ENCODE measurements at regions not wholly inside any gene's neighbourhood (a gene's known extent, or its start where the extent isn't known, plus 50 kb on each side); places are given as distances from the start of the nearest gene placed in this dataset.

DNA sequence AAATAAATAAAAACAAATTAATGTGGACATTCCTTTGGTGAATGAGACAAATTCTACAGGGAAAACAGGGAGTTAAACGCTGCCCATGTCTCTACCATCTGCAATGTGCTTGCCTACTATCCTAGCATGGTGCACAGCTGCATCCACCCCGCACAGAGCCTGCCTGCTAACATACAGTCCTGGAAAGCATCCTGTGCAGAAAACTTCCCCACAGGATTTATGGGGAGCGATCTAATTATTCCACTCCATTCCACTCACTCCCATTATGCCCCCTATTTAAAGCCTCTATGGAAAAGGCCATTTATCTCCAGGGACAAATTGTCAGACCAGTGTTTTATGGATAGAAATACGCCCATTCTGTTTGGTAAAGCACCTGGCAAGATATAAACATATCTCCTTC, 144.5 kb downstream of the MAF start:
- Histone ChIP-seq H3K27me3 (ENCODE audit: control insufficient read depth, insufficient read depth, low read length) (no peaks in the 10 kb centered on the region), H3K4me3 (ENCODE audit: low read depth, low read length) (no peak overlapping the region), H3K36me3 (ENCODE audit: control insufficient read depth, insufficient read depth, low read length) (no peaks in the 10 kb centered on the region)
- DNase-seq (ENCODE audit: low read depth), result no peak
- no peak for TF ChIP-seq CTCF (IDR thresholded peaks at IDR 0.05; ENCODE audit: insufficient read depth, low read length, poor library complexity, severe bottlenecking)

- Histone ChIP-seq H3K4me3 (ENCODE audit: low read depth, low read length) (no peak overlapping the region), H3K36me3 (ENCODE audit: control insufficient read depth, insufficient read depth, low read length) (no peaks in the 10 kb centered on the region), H3K27me3 (ENCODE audit: control insufficient read depth, insufficient read depth, low read length) (no peaks in the 10 kb centered on the region)
- DNase-seq (ENCODE audit: low read depth), result no peak
- no peak for TF ChIP-seq CTCF (IDR thresholded peaks at IDR 0.05; ENCODE audit: insufficient read depth, low read length, poor library complexity, severe bottlenecking)
Measured at GRCh38 chr16:79452671-79453070, 147.9 kb downstream of the MAF start.

- H3K36me3 ChIP-seq (ENCODE audit: control insufficient read depth, insufficient read depth, low read length), result no peaks in the 10 kb centered on the region
- no peak for TF ChIP-seq CTCF (IDR thresholded peaks at IDR 0.05; ENCODE audit: insufficient read depth, low read length, poor library complexity, severe bottlenecking)
- DNase-seq (ENCODE audit: low read depth), result no peak
- no peak overlapping the region for H3K4me3 ChIP-seq (ENCODE audit: low read depth, low read length)
- H3K27me3 ChIP-seq (ENCODE audit: control insufficient read depth, insufficient read depth, low read length), result no peaks in the 10 kb centered on the region
Measured at GRCh38 chr16:79451196-79451816, 149.2 kb downstream of the MAF start.

DNA sequence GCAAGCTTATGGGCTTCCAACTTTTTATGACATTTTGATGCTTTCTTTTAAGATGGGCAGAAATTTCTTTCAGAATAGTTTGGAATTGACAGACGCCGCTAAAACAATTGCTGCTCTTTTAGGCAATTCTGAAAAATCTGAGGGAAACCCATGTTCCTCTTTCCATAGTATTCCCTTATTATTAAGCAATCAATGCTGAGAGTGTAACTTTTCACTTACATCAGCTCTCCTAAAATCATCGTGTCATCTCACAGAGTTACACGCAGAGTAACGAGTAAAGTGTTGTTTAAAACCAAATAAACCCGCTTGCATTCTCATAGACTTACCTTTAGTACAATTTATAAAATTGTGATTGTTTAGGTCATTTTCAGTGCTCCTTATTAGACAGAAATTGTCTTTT, 150.6 kb downstream of the MAF start:
- no peaks in the 10 kb centered on the region for H3K27me3 ChIP-seq (ENCODE audit: control insufficient read depth, insufficient read depth, low read length)
- no peak for DNase-seq (ENCODE audit: low read depth)
- no peak for TF ChIP-seq CTCF (IDR thresholded peaks at IDR 0.05; ENCODE audit: insufficient read depth, low read length, poor library complexity, severe bottlenecking)
- H3K36me3 ChIP-seq (ENCODE audit: control insufficient read depth, insufficient read depth, low read length), result no peaks in the 10 kb centered on the region
- no peak overlapping the region for H3K4me3 ChIP-seq (ENCODE audit: low read depth, low read length)

- no peak overlapping the region for H3K4me3 ChIP-seq (ENCODE audit: low read depth, low read length)
- TF ChIP-seq CTCF (IDR thresholded peaks at IDR 0.05; ENCODE audit: insufficient read depth, low read length, poor library complexity, severe bottlenecking), result no peak
- H3K27me3 ChIP-seq (ENCODE audit: control insufficient read depth, insufficient read depth, low read length), result no peaks in the 10 kb centered on the region
- no peak for DNase-seq (ENCODE audit: low read depth)
- H3K36me3 ChIP-seq (ENCODE audit: control insufficient read depth, insufficient read depth, low read length), result no peaks in the 10 kb centered on the region
Measured at GRCh38 chr16:79449067-79449769, 151.3 kb downstream of the MAF start.

GRCh38 chr16:79444572-79444971, 156.0 kb downstream of the MAF start:
- Histone ChIP-seq H3K27me3 (ENCODE audit: control insufficient read depth, insufficient read depth, low read length) (no peaks in the 10 kb centered on the region), H3K4me3 (ENCODE audit: low read depth, low read length) (no peak overlapping the region), H3K36me3 (ENCODE audit: control insufficient read depth, insufficient read depth, low read length) (no peaks in the 10 kb centered on the region)
- TF ChIP-seq CTCF (IDR thresholded peaks at IDR 0.05; ENCODE audit: insufficient read depth, low read length, poor library complexity, severe bottlenecking), result no peak
- no peak for DNase-seq (ENCODE audit: low read depth)
